ENCODE measurements at regions not wholly inside any gene's neighbourhood (a gene's known extent, or its start where the extent isn't known, plus 50 kb on each side); places are given as distances from the start of the nearest gene placed in this dataset.

- TF ChIP-seq ZNF462 (CRISPR knock-in tag; IDR thresholded peaks at IDR 0.05) (no peak), EZH2 (IDR thresholded peaks at IDR 0.05; ENCODE audit: low read depth, unreplicated experiment) (no peak), CREB1 (CRISPR knock-in tag; IDR thresholded peaks at IDR 0.05; ENCODE audit: low read depth) (no peak), REST (IDR thresholded peaks at IDR 0.05; ENCODE audit: unreplicated experiment) (no peak), ZNF114 (CRISPR knock-in tag; IDR thresholded peaks at IDR 0.05) (no peak), ETS1 (IDR thresholded peaks at IDR 0.05) (no peak), POLR2AphosphoS5 (IDR thresholded peaks at IDR 0.05; ENCODE audit: low read depth) (no peak)
Measured at GRCh38 chr20:4073852-4074741, 58.7 kb upstream of the RNF24 start (continued).

Measured in GM23338 (cell line).